Ectodermal cell (in vitro differentiated cells): ENCODE measurements at regions not wholly inside any gene's neighbourhood (a gene's known extent, or its start where the extent isn't known, plus 50 kb on each side); places are given as distances from the start of the nearest gene placed in this dataset.

ENCODE experiments used
- H3K27ac ChIP-seq: 2 replicates; pipeline ENCODE4 v1.7.0; 2013; ENCODE audit warnings: mild to moderate bottlenecking, low read depth, low read length; ENCODE audit not compliant: insufficient read depth, poor library complexity, severe bottlenecking
- H3K27me3 ChIP-seq: 2 replicates; pipeline ENCODE4 v1.7.0; 2013; ENCODE audit warnings: mild to moderate bottlenecking, low read length; ENCODE audit not compliant: insufficient read depth, control insufficient read depth, poor library complexity, severe bottlenecking
- H3K36me3 ChIP-seq: one replicate; pipeline ENCODE4 v1.7.0; 2013; ENCODE audit warnings: low read length; ENCODE audit not compliant: control insufficient read depth, insufficient read depth
- H3K4me1 ChIP-seq: one replicate; pipeline ENCODE4 v1.7.0; 2013; ENCODE audit warnings: low read length; ENCODE audit not compliant: control insufficient read depth, insufficient read depth
- H3K4me3 ChIP-seq: 2 replicates; pipeline ENCODE4 v1.7.0; 2013; ENCODE audit warnings: low read depth, low read length, control low read depth; ENCODE audit not compliant: insufficient read depth
- H3K9me3 ChIP-seq: 2 replicates; pipeline ENCODE4 v1.7.0; 2013; ENCODE audit warnings: mild to moderate bottlenecking, low read length, moderate library complexity; ENCODE audit not compliant: control insufficient read depth
- WGBS, 2 experiments: methylation state at CpG; one replicate each; pipeline ENCODE4 v1.1.7; 2013; ENCODE audit warnings: missing lambda C conversion rate in 2 of 2; 5-methylcytosine and 5-hydroxymethylcytosine counted together

- 91% methylated on average over 1 of the region's 1 CpG for WGBS, 2 experiments
- Histone ChIP-seq H3K9me3 (no peaks in the 10 kb centered on the region), H3K27ac (no peak overlapping the region), H3K4me1 (no peaks in the 10 kb centered on the region), H3K4me3 (no peak overlapping the region), H3K36me3 (no peaks in the 10 kb centered on the region), H3K27me3 (no peaks in the 10 kb centered on the region)
Measured at GRCh38 chr10:43773736-43774135, 125.1 kb upstream of the ZNF32 start.

GRCh38 chr10:43772171-43772570 is 123.5 kb upstream of the ZNF32 start:
- WGBS, 2 experiments: 100% methylated on average over 2 of the region's 2 CpGs; no CpG with 5 or more reads in 1 of the 2 experiments

GRCh38 chr10:43771675-43772074 is 123.0 kb upstream of the ZNF32 start:
- no peaks in the 10 kb centered on the region for H3K36me3 ChIP-seq
- WGBS, 2 experiments: 90 to 91% methylated on average over 2 of the region's 2 CpGs
- H3K4me3 ChIP-seq: no peak overlapping the region
- H3K27ac ChIP-seq: no peak overlapping the region
- no peaks in the 10 kb centered on the region for H3K4me1 ChIP-seq
- no peaks in the 10 kb centered on the region for H3K9me3 ChIP-seq
- H3K27me3 ChIP-seq: no peaks in the 10 kb centered on the region

More at GRCh38 chr10:43772171-43772570, 123.5 kb upstream of the ZNF32 start:
- Histone ChIP-seq H3K27ac (no peak overlapping the region), H3K4me3 (no peak overlapping the region), H3K4me1 (no peaks in the 10 kb centered on the region), H3K27me3 (no peaks in the 10 kb centered on the region), H3K9me3 (no peaks in the 10 kb centered on the region), H3K36me3 (no peaks in the 10 kb centered on the region)

GRCh38 chr10:43765516-43765915 is 116.8 kb upstream of the ZNF32 start:
- Histone ChIP-seq H3K36me3 (no peaks in the 10 kb centered on the region), H3K27me3 (no peaks in the 10 kb centered on the region), H3K4me1 (no peaks in the 10 kb centered on the region), H3K4me3 (no peak overlapping the region), H3K9me3 (no peaks in the 10 kb centered on the region), H3K27ac (no peak overlapping the region)
- WGBS, 2 experiments: 89 to 91% methylated on average over 2 of the region's 2 CpGs

- Histone ChIP-seq H3K9me3 (no peaks in the 10 kb centered on the region), H3K36me3 (no peaks in the 10 kb centered on the region), H3K4me3 (no peak overlapping the region), H3K27me3 (no peaks in the 10 kb centered on the region), H3K4me1 (no peaks in the 10 kb centered on the region), H3K27ac (no peak overlapping the region)
Measured at GRCh38 chr10:43763846-43764245, 115.2 kb upstream of the ZNF32 start.

- no peaks in the 10 kb centered on the region for H3K27me3 ChIP-seq
- no peaks in the 10 kb centered on the region for H3K36me3 ChIP-seq
- H3K9me3 ChIP-seq: no peaks in the 10 kb centered on the region
- H3K4me1 ChIP-seq: no peaks in the 10 kb centered on the region
- no peak overlapping the region for H3K4me3 ChIP-seq
- WGBS, 2 experiments: 93 to 94% methylated on average over 10 of the region's 10 CpGs
- H3K27ac ChIP-seq: no peak overlapping the region
Measured at GRCh38 chr10:43760514-43760913, 111.8 kb upstream of the ZNF32 start.

GRCh38 chr10:43759216-43759615 is 110.5 kb upstream of the ZNF32 start:
- WGBS, 2 experiments: 81 to 86% methylated on average over 5 of the region's 5 CpGs
- H3K27me3 ChIP-seq: no peaks in the 10 kb centered on the region
- H3K9me3 ChIP-seq: no peaks in the 10 kb centered on the region
- no peaks in the 10 kb centered on the region for H3K4me1 ChIP-seq
- no peak overlapping the region for H3K4me3 ChIP-seq
- H3K36me3 ChIP-seq: no peaks in the 10 kb centered on the region
- H3K27ac ChIP-seq: no peak overlapping the region

GRCh38 chr10:43756341-43756740 is 107.7 kb upstream of the ZNF32 start:
- 100% methylated on average over 2 of the region's 3 CpGs for WGBS, 2 experiments
- H3K9me3 ChIP-seq: no peaks in the 10 kb centered on the region
- no peak overlapping the region for H3K4me3 ChIP-seq
- no peaks in the 10 kb centered on the region for H3K27me3 ChIP-seq
- H3K4me1 ChIP-seq: peaks cover 5% of the 10 kb centered on the region
- H3K27ac ChIP-seq: no peak overlapping the region
- H3K36me3 ChIP-seq: no peaks in the 10 kb centered on the region

- H3K36me3 ChIP-seq: no peaks in the 10 kb centered on the region
- H3K9me3 ChIP-seq: no peaks in the 10 kb centered on the region
- no peak overlapping the region for H3K4me3 ChIP-seq
- no peak overlapping the region for H3K27ac ChIP-seq
- 32 to 47% methylated on average over 7 to 8 of the region's 8 CpGs for WGBS, 2 experiments
- H3K4me1 ChIP-seq: peaks cover 5% of the 10 kb centered on the region
- H3K27me3 ChIP-seq: no peaks in the 10 kb centered on the region
Measured at GRCh38 chr10:43754569-43755260, 106.0 kb upstream of the ZNF32 start.

GRCh38 chr10:43753397-43754061 is 104.8 kb upstream of the ZNF32 start:
- Histone ChIP-seq H3K36me3 (no peaks in the 10 kb centered on the region), H3K27ac (no peak overlapping the region), H3K27me3 (no peaks in the 10 kb centered on the region), H3K4me3 (no peak overlapping the region), H3K4me1 (peaks cover 5% of the 10 kb centered on the region), H3K9me3 (no peaks in the 10 kb centered on the region)
- 73 to 75% methylated on average over 18 of the region's 18 CpGs for WGBS, 2 experiments
